HEK293 (cell line): ENCODE measurements at regions not wholly inside any gene's neighbourhood (a gene's known extent, or its start where the extent isn't known, plus 50 kb on each side); places are given as distances from the start of the nearest gene placed in this dataset.

Source experiments
- CTCF ChIA-PET: fragments of 350-600 bp; formaldehyde crosslinking; extraction: SDS; loops from one replicate; lab custom pipeline; 2021; ENCODE audit warnings: antibody characterized with exemption; lab: Yijun Ruan, JAX
- POLR2A ChIA-PET: fragments of 300-600 bp; formaldehyde crosslinking; extraction: SDS; loops from one replicate; lab custom pipeline; 2020; ENCODE audit warnings: antibody characterized with exemption, inconsistent platforms; lab: Yijun Ruan, JAX
- H3K27ac ChIP-seq: fragments of 200-500 bp; sonication (Bioruptor generic); 2 replicates; pipeline ENCODE4 v1.5.1; 2014; ENCODE audit warnings: low read depth, low read length, control low read depth, inconsistent platforms; ENCODE audit errors: extremely low read depth
- H3K36me3 ChIP-seq, 2 experiments: fragments of 200-500 bp in 1 of 2; sonication (Bioruptor generic) in 1 of 2; 1 replicate in 1 of 2; 2 replicates in 1 of 2; pipeline ENCODE4 v1.5.1; 2014 to 2017; ENCODE audit warnings: inconsistent platforms in 2 of 2, low read length in 2 of 2; ENCODE audit not compliant: control insufficient read depth in 2 of 2, insufficient read depth in 1 of 2
- H3K4me1 ChIP-seq: fragments of 200-500 bp; sonication (Bioruptor generic); 2 replicates; pipeline ENCODE4 v1.5.1; 2014; ENCODE audit warnings: mild to moderate bottlenecking, low read length, inconsistent platforms; ENCODE audit not compliant: control insufficient read depth, insufficient read depth
- H3K4me3 ChIP-seq: 2 replicates; pipeline ENCODE4 v1.5.1; 2011; ENCODE audit warnings: low read depth, mild to moderate bottlenecking, control low read depth, low read length, moderate library complexity
- H3K9me3 ChIP-seq: fragments of 200-500 bp; sonication (Bioruptor generic); 2 replicates; pipeline ENCODE4 v1.5.1; 2014; ENCODE audit warnings: low read depth, low read length, inconsistent platforms; ENCODE audit not compliant: control insufficient read depth, insufficient read depth
- CTCF ChIP-seq: fragments of 450-650 bp; formaldehyde crosslinking; IDR thresholded peaks from 2 replicates; pipeline ENCODE4 v1.5.1; 2016; ENCODE audit warnings: missing biosample characterization, missing genetic modification characterization
- PATZ1 ChIP-seq: fragments of 450-650 bp; formaldehyde crosslinking; IDR thresholded peaks from 2 replicates; pipeline ENCODE4 v1.5.1; 2016; ENCODE audit warnings: missing biosample characterization, missing genetic modification characterization
- PRDM10 ChIP-seq: fragments of 450-650 bp; formaldehyde crosslinking; IDR thresholded peaks from 2 replicates; pipeline ENCODE4 v1.5.1; 2016; ENCODE audit warnings: missing biosample characterization, missing genetic modification characterization
- SALL2 ChIP-seq: fragments of 450-650 bp; formaldehyde crosslinking; IDR thresholded peaks from 2 replicates; pipeline ENCODE4 v1.5.0; 2017; ENCODE audit warnings: missing biosample characterization, mild to moderate bottlenecking, missing genetic modification characterization, borderline replicate concordance
- TRIM28 ChIP-seq: IDR thresholded peaks from 2 replicates; pipeline ENCODE4 v1.6.1; 2011; ENCODE audit warnings: low read length, control low read depth, borderline replicate concordance
- ZBTB8A ChIP-seq: fragments of 450-650 bp; formaldehyde crosslinking; IDR thresholded peaks from 2 replicates; pipeline ENCODE4 v1.5.1; 2016; ENCODE audit warnings: missing biosample characterization, missing genetic modification characterization
- ZEB2 ChIP-seq: fragments of 450-650 bp; formaldehyde crosslinking; IDR thresholded peaks from 2 replicates; pipeline ENCODE4 v1.5.1; 2016; ENCODE audit warnings: missing biosample characterization, missing genetic modification characterization
- ZNF223 ChIP-seq: fragments of 450-650 bp; formaldehyde crosslinking; IDR thresholded peaks from 2 replicates; pipeline ENCODE4 v1.5.1; 2016; ENCODE audit warnings: missing biosample characterization, missing genetic modification characterization
- ZNF37A ChIP-seq: fragments of 450-650 bp; IDR thresholded peaks from 2 replicates; pipeline ENCODE4 v1.5.1; 2018; ENCODE audit warnings: missing biosample characterization, missing genetic modification characterization
- ZNF423 ChIP-seq: fragments of 450-650 bp; formaldehyde crosslinking; IDR thresholded peaks from 2 replicates; pipeline ENCODE4 v1.5.1; 2016; ENCODE audit warnings: missing biosample characterization, missing genetic modification characterization
- ZNF555 ChIP-seq: fragments of 450-650 bp; formaldehyde crosslinking; conservative IDR thresholded peaks from 2 replicates; pipeline ENCODE4 v1.5.1; 2017; ENCODE audit warnings: missing biosample characterization, mild to moderate bottlenecking, missing genetic modification characterization, inconsistent platforms
- ZNF626 ChIP-seq: fragments of 450-650 bp; sonication (Bioruptor Pico); formaldehyde crosslinking; IDR thresholded peaks from 2 replicates; pipeline ENCODE4 v1.5.1; 2018; ENCODE audit warnings: missing biosample characterization, missing genetic modification characterization, inconsistent platforms
- ZNF658 ChIP-seq: fragments of 450-650 bp; formaldehyde crosslinking; IDR thresholded peaks from 2 replicates; pipeline ENCODE4; 2016; ENCODE audit warnings: missing biosample characterization, missing genetic modification characterization
- ZNF768 ChIP-seq: fragments of 450-650 bp; formaldehyde crosslinking; IDR thresholded peaks from 2 replicates; pipeline ENCODE4 v1.5.1; 2018; ENCODE audit warnings: missing biosample characterization, mild to moderate bottlenecking, missing genetic modification characterization
- ZNF792 ChIP-seq: fragments of 450-650 bp; formaldehyde crosslinking; IDR thresholded peaks from 2 replicates; pipeline ENCODE4 v1.5.1; 2016; ENCODE audit warnings: missing biosample characterization, missing genetic modification characterization
- ZSCAN23 ChIP-seq: fragments of 450-650 bp; formaldehyde crosslinking; IDR thresholded peaks from 2 replicates; pipeline ENCODE4 v1.5.1; 2016; ENCODE audit warnings: missing biosample characterization, missing genetic modification characterization

- no peak for TF ChIP-seq PATZ1
- no peak for TF ChIP-seq TRIM28
- TF ChIP-seq PRDM10 (tag by site-specific recombination): no peak
- TF ChIP-seq, all 188 proteins: peak for 0
These were observed 593.0 kb downstream of the BNC2 start (continued) for GRCh38 chr9:16277471-16277960.

GRCh38 chr9:16278326-16278999 lies 592.0 kb downstream of the BNC2 start:
- Histone ChIP-seq H3K36me3 (no peaks in the 10 kb centered on the region), H3K4me1 (no peaks in the 10 kb centered on the region), H3K9me3 (no peaks in the 10 kb centered on the region), H3K4me3 (no peak overlapping the region), H3K27ac (no peak overlapping the region)
- ChIA-PET CTCF (interaction anchor here (0.6 kb wide), 1 partner anchor 11 kb away, joined by 3 read pairs; no protein-coding TSS in a partner anchor), POLR2A (no interaction called here)
- TF ChIP-seq SALL2 (no peak), ZEB2 (no peak), ZSCAN23 (tag by site-specific recombination) (no peak), ZNF555 (tag by site-specific recombination) (no peak), ZNF626 (tag by site-specific recombination) (no peak), ZNF423 (tag by site-specific recombination) (no peak), ZNF768 (no peak), ZBTB8A (tag by site-specific recombination) (no peak), ZNF37A (tag by site-specific recombination) (no peak), CTCF (no peak), ZNF223 (tag by site-specific recombination) (no peak), ZNF792 (tag by site-specific recombination) (no peak), ZNF658 (tag by site-specific recombination) (no peak), PRDM10 (tag by site-specific recombination) (no peak)
